Neural cell (in vitro differentiated cells): ENCODE measurements at regions not wholly inside any gene's neighbourhood (a gene's known extent, or its start where the extent isn't known, plus 50 kb on each side); places are given as distances from the start of the nearest gene placed in this dataset.

Experiments
- H2AFZ ChIP-seq: fragments of 200-600, 300-800 bp; sonication (generic), shearing (Covaris generic); 2 replicates; pipeline ENCODE4 v1.6.0; 2014; ENCODE audit warnings: low read depth, mild to moderate bottlenecking, antibody characterized with exemption, low read length, moderate library complexity
- H3F3A ChIP-seq: fragments of 200-600 bp; shearing (Covaris generic); 2 replicates; pipeline ENCODE4 v1.6.1; 2016; ENCODE audit warnings: mild to moderate bottlenecking, moderate library complexity, mixed read lengths, antibody characterized with exemption, low read length; ENCODE audit not compliant: insufficient read depth, poor library complexity, severe bottlenecking
- H3K27ac ChIP-seq: fragments of 200-600, 300-800 bp; sonication (generic), shearing (Covaris generic); 2 replicates; pipeline ENCODE4 v1.5.1; 2014; ENCODE audit warnings: mild to moderate bottlenecking, low read length, moderate library complexity
- H3K27me3 ChIP-seq: fragments of 300-800, 200-600 bp; sonication (generic), shearing (Covaris generic); 2 replicates; pipeline ENCODE4 v1.6.0; 2014; ENCODE audit warnings: mild to moderate bottlenecking, low read depth, low read length, moderate library complexity; ENCODE audit not compliant: insufficient read depth
- H3K36me3 ChIP-seq: fragments of 300-800, 200-600 bp; sonication (generic), shearing (Covaris generic); 2 replicates; pipeline ENCODE4 v1.5.1; 2014; ENCODE audit warnings: mild to moderate bottlenecking, antibody characterized with exemption, low read length, moderate library complexity; ENCODE audit not compliant: insufficient read depth
- H3K4me2 ChIP-seq: fragments of 300-800, 200-600 bp; sonication (generic), shearing (Covaris generic); 2 replicates; pipeline ENCODE4 v1.6.0; 2014; ENCODE audit warnings: mild to moderate bottlenecking, low read length
- H3K4me3 ChIP-seq: fragments of 300-800, 200-600 bp; sonication (generic), shearing (Covaris generic); 2 replicates; pipeline ENCODE4 v1.5.1; 2014; ENCODE audit warnings: mild to moderate bottlenecking, low read length, moderate library complexity
- H3K79me2 ChIP-seq: fragments of 200-600 bp; shearing (Covaris generic); replicated peaks from 2 replicates; pipeline ENCODE4 v1.6.0; 2014; ENCODE audit warnings: mild to moderate bottlenecking, low read length, moderate library complexity; ENCODE audit not compliant: insufficient read depth
- H3K9ac ChIP-seq: fragments of 300-800, 200-600 bp; sonication (generic), shearing (Covaris generic); 2 replicates; pipeline ENCODE4 v1.6.1; 2016; ENCODE audit warnings: mild to moderate bottlenecking, low read length, mixed read lengths
- H3K9me2 ChIP-seq: fragments of 200-600 bp; shearing (Covaris generic); 2 replicates; pipeline ENCODE4 v1.6.1; 2016; ENCODE audit warnings: mild to moderate bottlenecking, low read length, mixed read lengths; ENCODE audit not compliant: insufficient read depth
- H3K9me3 ChIP-seq: fragments of 200-600, 300-800 bp; sonication (generic), shearing (Covaris generic); 2 replicates; pipeline ENCODE4 v1.6.1; 2016; ENCODE audit warnings: mild to moderate bottlenecking, mixed run types, low read length, moderate library complexity, mixed read lengths
- H4K20me1 ChIP-seq: fragments of 200-600 bp; shearing (Covaris generic); 2 replicates; pipeline ENCODE4 v1.6.1; 2016; ENCODE audit warnings: mild to moderate bottlenecking, mixed run types; ENCODE audit not compliant: insufficient read depth
- CTCF ChIP-seq: fragments of 450-650 bp; IDR thresholded peaks from 2 replicates; pipeline ENCODE4 v1.5.1; 2014; ENCODE audit warnings: antibody characterized with exemption, mild to moderate bottlenecking, moderate library complexity; ENCODE audit not compliant: poor library complexity, severe bottlenecking
- EP300 ChIP-seq: fragments of 450-650 bp; conservative IDR thresholded peaks from 2 replicates; pipeline ENCODE4 v1.6.1; 2014; ENCODE audit warnings: antibody characterized with exemption, mild to moderate bottlenecking, moderate library complexity; ENCODE audit not compliant: poor library complexity, severe bottlenecking
- EZH2 ChIP-seq: fragments of 200-600, 300-800 bp; shearing (Covaris generic), sonication (generic); IDR thresholded peaks from 2 replicates; pipeline ENCODE4 v1.6.1; 2014; ENCODE audit warnings: antibody characterized with exemption, low read length, borderline replicate concordance, mild to moderate bottlenecking; ENCODE audit not compliant: insufficient read depth, poor library complexity, severe bottlenecking
- MXI1 ChIP-seq: fragments of 450-650 bp; conservative IDR thresholded peaks from 2 replicates; pipeline ENCODE4 v1.6.1; 2014; ENCODE audit warnings: antibody characterized with exemption, mild to moderate bottlenecking; ENCODE audit not compliant: poor library complexity, severe bottlenecking
- POLR2AphosphoS5 ChIP-seq: IDR thresholded peaks from 2 replicates; pipeline ENCODE4 v1.6.1; 2012
- RAD21 ChIP-seq: fragments of 450-650 bp; conservative IDR thresholded peaks from 2 replicates; pipeline ENCODE4 v1.6.1; 2014; ENCODE audit warnings: antibody characterized with exemption, mild to moderate bottlenecking, moderate library complexity
- REST ChIP-seq: IDR thresholded peaks from 2 replicates; pipeline ENCODE4 v1.6.1; 2012; ENCODE audit warnings: borderline replicate concordance
- SMC3 ChIP-seq: fragments of 450-650 bp; conservative IDR thresholded peaks from 2 replicates; pipeline ENCODE4 v1.6.1; 2014; ENCODE audit warnings: antibody characterized with exemption, mild to moderate bottlenecking, moderate library complexity; ENCODE audit not compliant: poor library complexity
- TAF1 ChIP-seq: IDR thresholded peaks from 2 replicates; pipeline ENCODE4 v1.6.1; 2012; ENCODE audit warnings: low read depth

- H3K36me3 ChIP-seq, result no peaks in the 10 kb centered on the region
- H3K4me3 ChIP-seq, result no peak overlapping the region
- no peak overlapping the region for H3K27ac ChIP-seq
- H2AFZ ChIP-seq, result no peak overlapping the region
- H3K9ac ChIP-seq, result no peak overlapping the region
- no peaks in the 10 kb centered on the region for H3F3A ChIP-seq
- TF ChIP-seq POLR2AphosphoS5, result no peak
- TF ChIP-seq RAD21, result no peak
- no peak for TF ChIP-seq CTCF
- no peak for TF ChIP-seq EP300
- TF ChIP-seq MXI1, result no peak
- no peak for TF ChIP-seq SMC3
- no peak for TF ChIP-seq EZH2
- no peak for TF ChIP-seq TAF1
- no peak for TF ChIP-seq REST
- H3K4me2 ChIP-seq, result no peak overlapping the region
- H3K27me3 ChIP-seq, result no peaks in the 10 kb centered on the region
- H3K9me2 ChIP-seq, result no peaks in the 10 kb centered on the region
- H3K79me2 ChIP-seq, result no peaks in the 10 kb centered on the region
- no peaks in the 10 kb centered on the region for H4K20me1 ChIP-seq
- peaks cover 5% of the 10 kb centered on the region for H3K9me3 ChIP-seq
Measured at GRCh38 chr6:71698702-71699101, 187.6 kb upstream of the RIMS1 start.

- H3K27me3 ChIP-seq, result no peaks in the 10 kb centered on the region
- no peaks in the 10 kb centered on the region for H3K36me3 ChIP-seq
- no peak overlapping the region for H3K27ac ChIP-seq
- no peak overlapping the region for H3K4me2 ChIP-seq
- no peak overlapping the region for H3K4me3 ChIP-seq
- no peak overlapping the region for H3K9ac ChIP-seq
- no peaks in the 10 kb centered on the region for H3F3A ChIP-seq
- H3K9me3 ChIP-seq, result no peaks in the 10 kb centered on the region
- H3K9me2 ChIP-seq, result no peaks in the 10 kb centered on the region
- no peaks in the 10 kb centered on the region for H4K20me1 ChIP-seq
- H3K79me2 ChIP-seq, result no peaks in the 10 kb centered on the region
- H2AFZ ChIP-seq, result no peak overlapping the region
- TF ChIP-seq POLR2AphosphoS5 (no peak), REST (no peak), MXI1 (no peak), TAF1 (no peak), CTCF (no peak), SMC3 (no peak), EZH2 (no peak), RAD21 (no peak), EP300 (no peak)
Measured at GRCh38 chr6:71706523-71706922, 179.8 kb upstream of the RIMS1 start.
